Sciatic nerve (tissue), 2 donors: ENCODE measurements at regions not wholly inside any gene's neighbourhood (a gene's known extent, or its start where the extent isn't known, plus 50 kb on each side); places are given as distances from the start of the nearest gene placed in this dataset.

Source experiments
- ATAC-seq: fragments of 200-7000 bp; cut with Tn5 transposase; one replicate; pipeline ENCODE4 v1.9.1; 2020; ENCODE audit warnings: mild to moderate bottlenecking, moderate library complexity
- DNase-seq: peaks from one replicate; pipeline ENCODE4 v3.0.0-alpha.2; 2020; ENCODE audit warnings: low spot score
- intact Hi-C: fragments of 100-400 bp; cut with DNase I; formaldehyde crosslinking; loops from one replicate; pipeline ENCODE4 v1.14.2; 2022
- donor health status: DM: no; HTN: no; CAD: no.
- donor health status: DM: no; HTN: no; CAD: no.

DNA sequence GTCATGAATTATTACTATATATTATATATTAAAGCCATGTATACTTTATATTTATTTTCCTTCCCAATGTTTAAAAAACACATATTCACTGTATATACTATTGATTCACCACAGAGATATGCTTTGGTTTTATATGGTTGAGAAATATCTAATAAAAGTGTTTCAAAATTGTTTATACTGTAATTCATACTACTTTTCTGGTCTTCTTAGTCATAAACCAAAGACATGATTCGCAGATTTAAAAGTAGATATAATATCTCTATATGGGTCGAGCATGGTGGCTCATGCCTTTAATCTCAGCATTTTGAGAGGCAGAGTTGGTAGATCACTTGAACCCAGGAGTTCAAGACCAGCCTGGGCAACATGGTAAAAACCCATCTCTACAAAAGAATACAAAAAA is 738.4 kb downstream of the USP25 start:
- no peak for ATAC-seq

DNA sequence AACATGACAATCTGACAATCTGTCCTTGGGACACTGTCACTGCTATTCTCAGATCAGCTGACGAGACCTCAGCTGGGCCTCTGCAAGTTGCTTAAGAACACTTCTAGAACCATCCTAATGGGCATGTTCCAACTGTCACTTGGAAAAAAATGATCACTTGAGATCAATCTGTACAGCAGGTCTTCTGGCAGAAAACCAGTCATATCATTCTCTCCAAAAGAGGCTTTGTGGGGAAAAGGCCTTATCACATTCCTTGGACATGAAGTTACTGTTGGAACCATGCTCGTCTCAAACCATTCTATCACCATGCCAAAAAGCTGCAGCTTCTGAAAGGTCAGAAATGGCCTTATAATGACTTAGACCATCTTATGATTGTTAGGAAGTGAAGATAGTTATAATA is 744.2 kb downstream of the USP25 start:
- intact Hi-C loops, result no loop called here
- DNase-seq, result no peak
- peak; percentile 76 for ATAC-seq

More for the DNA sequence above, 738.4 kb downstream of the USP25 start:
- intact Hi-C loops, result no loop called here
- DNase-seq, result no peak

DNA sequence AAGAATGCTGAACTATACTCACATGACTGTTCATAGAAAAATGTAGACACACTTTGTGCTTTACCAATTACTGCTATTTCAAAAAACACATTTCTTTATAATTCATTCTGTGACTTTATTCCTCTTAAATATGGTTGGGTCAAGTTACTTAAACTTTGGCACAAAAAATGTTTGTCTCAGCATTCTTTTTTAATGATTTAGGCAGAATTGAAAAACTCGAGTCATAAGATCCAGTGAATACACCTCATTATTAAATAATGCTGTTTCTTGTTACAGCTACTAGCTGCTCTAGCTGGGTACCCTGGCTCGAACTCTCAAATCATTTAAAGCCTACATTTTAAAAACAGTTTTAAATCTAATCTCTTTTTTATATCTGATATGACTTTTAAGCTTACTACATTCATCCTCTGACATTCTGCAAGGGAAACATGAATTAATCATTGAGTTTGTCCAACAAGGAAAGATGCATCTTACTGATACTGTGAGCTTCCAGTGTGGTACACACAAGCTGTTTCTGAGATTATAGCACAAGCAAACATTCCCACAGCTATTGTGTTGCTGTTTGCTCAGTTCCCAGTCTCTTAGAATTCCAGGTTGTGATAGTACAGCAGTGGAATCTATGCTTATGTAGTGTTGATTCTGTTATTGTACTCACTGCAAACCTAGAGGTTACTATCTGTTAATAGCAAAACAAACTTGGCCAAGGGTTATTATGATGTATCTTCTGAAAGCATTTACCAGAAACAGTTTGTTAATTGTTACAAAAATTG is 746.5 kb downstream of the USP25 start:
- ATAC-seq (peak; percentile 49), DNase-seq (no peak)
- intact Hi-C loops, result no loop called here

DNA sequence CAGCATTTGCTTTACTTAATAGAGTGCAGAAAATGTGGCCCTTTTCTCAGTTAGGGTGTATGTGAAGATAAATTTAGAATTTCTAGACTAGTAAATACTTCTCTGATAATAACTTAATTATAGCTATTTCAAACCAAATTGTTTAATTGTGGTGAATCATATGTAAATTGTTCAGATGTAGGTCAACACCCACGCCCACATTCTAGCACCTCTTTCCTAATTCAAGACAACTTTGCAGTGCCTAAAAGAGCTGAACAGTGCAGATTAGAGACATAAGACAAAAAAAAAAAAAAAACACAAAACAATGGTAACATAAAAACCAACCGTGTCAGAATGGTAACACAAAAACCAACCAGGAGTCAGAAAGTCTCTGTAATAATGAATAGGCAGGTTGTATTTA is 758.3 kb downstream of the USP25 start:
- no peak for ATAC-seq
- no peak for DNase-seq
- intact Hi-C loops, result no loop called here

DNA sequence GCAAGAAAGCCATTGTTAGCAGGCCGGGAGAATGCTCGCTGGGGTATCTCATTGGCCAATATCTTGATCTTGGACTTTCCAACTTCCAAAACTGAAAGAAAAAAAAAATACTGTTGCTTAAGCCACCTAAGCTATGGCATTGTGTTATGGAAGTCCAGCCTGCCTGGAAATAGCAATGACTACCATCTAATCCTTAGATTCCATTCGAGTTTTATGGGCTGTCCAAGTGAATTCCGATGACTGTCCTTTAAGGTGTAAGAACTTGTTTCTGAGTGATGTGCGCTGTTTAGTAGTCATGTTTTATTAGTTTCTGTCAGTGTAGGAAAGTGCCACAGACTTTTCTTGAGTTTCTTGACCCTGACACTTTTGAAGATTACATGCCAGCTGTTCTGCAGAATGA is 762.6 kb downstream of the USP25 start:
- intact Hi-C loops, result no loop called here
- no peak for ATAC-seq
- no peak for DNase-seq

DNA sequence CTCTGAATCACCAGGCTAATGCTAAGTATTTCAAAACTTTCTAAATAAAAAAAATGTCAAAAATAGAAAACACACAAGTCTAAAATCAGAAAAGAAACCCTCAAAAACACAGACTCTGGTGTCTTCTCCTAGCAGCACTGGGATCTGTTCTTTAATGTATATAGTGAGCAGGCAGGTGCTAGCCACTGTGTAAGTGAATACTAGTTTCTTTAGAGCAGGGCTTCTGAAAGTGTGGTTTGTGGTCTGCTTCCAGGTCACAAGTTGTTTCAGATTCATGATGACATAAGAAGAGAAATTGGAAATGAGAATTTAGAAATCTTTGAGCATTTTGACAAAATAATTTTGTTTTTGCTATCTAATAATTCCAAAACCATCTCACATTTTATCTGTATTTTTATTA is 763.1 kb downstream of the USP25 start:
- no peak for ATAC-seq
- intact Hi-C loops, result no loop called here
- DNase-seq, result no peak

DNA sequence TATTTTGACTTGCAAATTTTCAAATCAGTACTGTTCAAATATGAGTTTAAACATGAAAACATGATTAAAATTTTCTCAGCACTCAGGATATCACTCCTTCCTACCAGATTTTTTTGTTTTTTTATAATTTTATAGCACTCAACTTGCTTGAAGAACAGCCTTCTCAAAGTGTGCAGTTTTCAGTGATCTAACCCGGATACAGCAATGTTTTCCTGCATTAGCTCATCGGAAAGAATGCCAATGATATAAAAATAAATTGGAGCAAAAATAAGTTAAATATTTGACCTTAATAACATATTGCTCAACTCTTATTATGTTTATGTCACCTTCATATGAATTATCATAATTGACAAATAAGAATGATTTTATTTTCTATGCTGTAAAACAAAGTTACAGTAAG is 766.8 kb downstream of the USP25 start:
- intact Hi-C loops, result no loop called here
- ATAC-seq, result no peak

DNA sequence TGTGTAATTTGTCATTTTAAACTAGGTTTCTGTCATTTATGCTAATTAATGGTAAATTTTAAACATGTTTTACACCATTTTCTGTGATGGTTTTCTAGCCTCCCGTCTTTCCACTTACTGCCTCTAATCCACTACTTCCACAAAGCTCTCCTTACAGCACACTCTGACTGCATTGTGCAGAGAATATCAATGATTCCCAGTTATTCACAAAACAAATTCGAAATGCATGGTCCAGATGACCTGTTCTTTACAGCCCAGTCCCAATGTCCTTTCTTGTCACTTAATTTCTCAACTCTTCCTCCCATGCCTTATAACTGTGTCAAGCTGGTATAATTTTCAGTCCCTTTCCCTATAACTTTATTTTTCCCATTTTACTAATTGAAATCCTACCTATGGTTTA is 770.5 kb downstream of the USP25 start:
- no peak for DNase-seq
- no peak for ATAC-seq
- intact Hi-C loops, result no loop called here

More for the DNA sequence above, 766.8 kb downstream of the USP25 start:
- DNase-seq, result no peak

DNA sequence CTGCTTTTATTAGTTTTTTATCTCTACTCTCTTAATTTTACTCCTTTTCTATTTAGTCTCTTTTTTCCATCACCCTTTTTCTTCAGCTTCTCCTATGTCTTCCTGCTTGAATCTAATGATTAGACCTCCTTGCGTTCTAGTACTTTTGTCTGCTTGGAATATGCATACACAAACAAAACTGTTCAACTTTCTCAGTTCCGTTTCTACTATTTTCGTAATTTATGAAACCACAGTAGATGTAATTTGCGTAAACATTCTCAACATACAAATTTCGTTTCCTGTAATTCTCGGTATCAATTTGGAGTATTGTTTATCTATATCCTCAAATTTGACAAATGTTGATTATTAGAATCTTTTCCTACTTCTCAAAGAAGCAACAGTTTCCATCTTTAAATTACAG is 772.5 kb downstream of the USP25 start:
- intact Hi-C loops, result no loop called here
- ATAC-seq (no peak), DNase-seq (no peak)

DNA sequence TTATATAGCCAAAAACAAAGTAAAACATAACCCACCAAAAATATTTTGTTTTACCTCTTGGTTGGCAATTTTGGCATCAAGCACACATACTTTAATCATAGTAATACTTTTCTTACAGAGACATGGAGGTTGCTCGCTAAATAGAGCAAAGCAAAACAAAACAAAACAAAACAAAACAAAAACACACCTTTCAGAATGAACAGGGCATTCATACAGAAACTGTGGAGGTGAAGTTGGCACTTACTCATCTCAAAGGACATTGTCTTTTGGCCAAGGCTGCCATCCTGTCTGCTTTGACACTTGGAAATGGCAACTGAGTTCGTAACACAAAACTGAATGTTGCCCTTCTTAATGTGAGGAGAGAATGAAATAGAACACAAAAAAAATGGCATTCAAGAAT is 773.1 kb downstream of the USP25 start:
- ATAC-seq (no peak), DNase-seq (no peak)
- intact Hi-C loops, result no loop called here

DNA sequence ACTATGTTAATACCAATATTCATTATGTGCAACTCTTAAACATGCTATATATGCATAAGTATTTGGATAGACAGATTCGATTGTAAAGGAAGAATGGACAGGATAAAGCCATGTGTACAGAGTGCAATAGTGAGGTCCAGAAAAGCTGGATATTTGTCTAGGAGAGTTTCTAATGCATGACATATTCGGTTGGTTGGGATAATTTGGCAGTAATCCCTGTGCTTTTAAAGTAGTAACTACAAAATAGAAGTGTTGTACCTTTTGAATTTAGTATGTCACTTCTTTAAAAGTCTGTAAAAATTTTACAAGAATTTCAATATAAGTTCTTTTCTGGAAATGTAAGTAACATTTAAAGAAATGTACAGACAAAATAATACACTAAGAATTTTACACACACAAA is 774.5 kb downstream of the USP25 start:
- DNase-seq (no peak), ATAC-seq (no peak)
- intact Hi-C loops, result no loop called here

DNA sequence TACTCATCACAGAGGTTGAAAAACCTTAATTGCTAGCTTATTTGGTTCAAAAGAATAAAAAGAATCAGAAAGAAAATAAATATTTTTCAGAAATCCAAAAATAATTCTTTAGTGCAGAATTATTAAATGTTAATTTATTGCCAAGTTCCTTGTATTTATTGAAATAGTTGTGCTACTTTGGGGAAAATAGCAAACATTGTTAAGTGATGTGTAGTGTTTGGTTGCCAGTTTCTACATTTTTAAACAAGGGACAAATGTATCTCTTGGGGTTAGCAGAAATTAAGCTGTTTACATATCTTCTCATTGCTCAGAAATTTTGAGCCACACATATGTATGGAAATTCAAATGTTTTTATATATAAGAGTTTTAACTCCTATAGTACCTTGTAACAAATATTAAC is 775.0 kb downstream of the USP25 start:
- ATAC-seq, result no peak
- intact Hi-C loops, result no loop called here
- no peak for DNase-seq

DNA sequence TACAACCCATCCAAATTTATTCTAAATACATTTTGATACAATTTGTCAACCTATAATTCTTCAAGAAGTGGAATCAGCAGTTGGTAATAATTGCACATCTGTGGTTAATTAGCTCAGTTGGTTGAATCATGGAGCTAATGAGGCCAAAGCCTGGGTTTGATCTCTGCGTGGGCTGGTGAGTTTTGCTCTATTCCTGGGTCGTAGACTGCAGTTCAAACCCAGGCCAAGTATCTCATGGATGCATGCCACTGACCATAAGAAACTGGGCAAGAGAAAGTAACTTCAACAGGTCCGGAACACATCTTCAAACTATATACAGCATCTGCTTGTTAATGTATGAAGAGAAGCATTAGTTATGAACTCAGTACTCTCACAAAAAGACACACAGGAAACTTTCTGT is 779.7 kb downstream of the USP25 start:
- peak; percentile 24 for ATAC-seq

DNA sequence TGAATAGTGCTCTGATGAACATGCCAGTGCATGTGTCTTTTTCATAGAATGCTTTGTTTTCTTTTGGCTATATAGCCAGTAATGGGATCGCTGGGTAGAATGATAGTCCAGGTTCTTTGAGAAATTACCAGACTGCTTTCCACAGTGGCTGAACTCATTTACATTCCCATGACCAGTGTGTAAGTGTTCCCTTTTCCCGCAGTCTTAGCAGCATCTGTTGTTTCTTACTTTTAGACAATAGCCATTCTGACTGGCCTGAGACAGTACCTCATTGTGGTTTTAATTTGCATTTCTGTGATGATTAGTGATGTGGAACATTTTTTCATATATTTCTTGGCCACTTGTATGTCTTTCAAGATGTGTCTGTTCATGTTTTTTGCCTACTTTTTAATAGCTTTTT is 784.5 kb downstream of the USP25 start:
- DNase-seq (no peak), ATAC-seq (peak; percentile 41)
- intact Hi-C loops, result no loop called here

More for the DNA sequence above, 779.7 kb downstream of the USP25 start:
- intact Hi-C loops, result no loop called here
- DNase-seq, result no peak

DNA sequence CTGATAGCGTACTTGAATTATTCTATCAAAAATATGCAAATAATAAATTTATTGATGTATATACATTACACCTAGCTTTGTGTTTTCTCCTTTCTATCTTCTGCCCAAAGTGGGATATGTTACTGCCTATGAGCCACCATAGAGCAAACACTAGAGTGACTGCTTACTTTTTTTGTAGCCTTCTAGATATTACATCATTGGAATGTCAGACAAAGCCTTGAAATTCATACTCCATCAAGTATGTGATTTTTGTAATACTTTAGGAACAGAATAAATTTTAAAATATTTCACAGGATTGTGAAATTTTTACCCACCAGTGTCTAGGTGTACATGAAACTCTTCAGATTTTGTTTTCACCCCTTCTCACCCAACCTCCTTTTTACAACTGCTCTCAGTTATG is 787.6 kb downstream of the USP25 start:
- DNase-seq (no peak), ATAC-seq (peak; percentile 46)
- intact Hi-C loops, result no loop called here

DNA sequence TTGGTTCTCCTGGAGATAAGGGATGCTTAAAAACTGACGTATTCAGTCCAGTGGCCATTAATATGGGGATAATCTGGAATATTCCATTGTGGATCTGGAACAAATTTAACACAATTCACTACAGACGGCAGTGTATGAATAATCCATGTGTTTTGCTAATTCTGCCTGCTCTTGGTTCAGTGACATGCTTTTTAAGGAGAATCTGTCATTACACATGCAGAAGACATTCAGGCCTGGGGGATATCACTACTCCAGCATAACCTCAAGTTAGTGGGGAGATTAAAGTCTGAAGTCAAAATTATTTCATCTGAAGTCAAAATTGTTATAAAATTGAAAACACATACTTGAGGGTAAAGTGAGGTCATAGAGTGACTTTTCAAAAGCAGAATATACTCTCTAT is 789.3 kb downstream of the USP25 start:
- DNase-seq (no peak), ATAC-seq (no peak)
- intact Hi-C loops, result no loop called here

DNA sequence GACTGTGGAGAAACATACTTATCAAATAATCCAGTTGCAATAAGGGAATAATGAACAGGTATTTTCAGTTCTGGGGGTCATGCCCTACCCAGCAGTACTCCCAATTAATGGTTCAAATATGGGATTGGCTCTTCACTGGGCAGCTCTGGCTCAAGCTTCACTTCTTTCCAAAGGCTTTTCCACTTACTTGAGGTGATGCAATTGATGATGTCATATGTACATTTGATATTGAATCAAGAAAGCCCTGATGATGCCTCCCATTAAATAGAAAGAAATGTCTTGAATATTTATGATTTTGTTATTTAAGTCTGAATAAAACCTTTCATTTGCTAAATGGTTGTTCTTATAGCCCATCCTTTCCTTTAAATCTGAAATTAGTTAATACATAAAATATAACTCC is 789.9 kb downstream of the USP25 start:
- DNase-seq (no peak), ATAC-seq (no peak)
- intact Hi-C loops, result no loop called here

DNA sequence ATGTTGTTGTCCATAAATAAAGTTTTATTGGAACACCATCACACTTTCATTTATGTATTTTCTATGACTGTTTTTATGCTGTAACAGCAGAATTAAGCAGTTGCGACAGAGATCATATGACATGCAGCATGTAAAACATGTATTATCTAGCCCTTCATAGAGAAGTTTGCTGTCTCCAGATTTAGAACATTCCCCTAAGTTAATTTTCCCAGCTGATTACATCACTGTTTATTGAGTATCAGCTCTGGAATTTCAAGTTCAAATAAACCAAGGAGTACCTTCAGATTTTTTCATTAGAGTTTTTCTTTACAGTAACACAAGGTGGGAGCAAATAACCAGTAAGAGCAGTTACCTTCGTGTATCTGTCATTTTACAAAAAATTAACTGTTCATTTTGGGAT is 792.8 kb downstream of the USP25 start:
- ATAC-seq (no peak), DNase-seq (no peak)
- intact Hi-C loops, result no loop called here

DNA sequence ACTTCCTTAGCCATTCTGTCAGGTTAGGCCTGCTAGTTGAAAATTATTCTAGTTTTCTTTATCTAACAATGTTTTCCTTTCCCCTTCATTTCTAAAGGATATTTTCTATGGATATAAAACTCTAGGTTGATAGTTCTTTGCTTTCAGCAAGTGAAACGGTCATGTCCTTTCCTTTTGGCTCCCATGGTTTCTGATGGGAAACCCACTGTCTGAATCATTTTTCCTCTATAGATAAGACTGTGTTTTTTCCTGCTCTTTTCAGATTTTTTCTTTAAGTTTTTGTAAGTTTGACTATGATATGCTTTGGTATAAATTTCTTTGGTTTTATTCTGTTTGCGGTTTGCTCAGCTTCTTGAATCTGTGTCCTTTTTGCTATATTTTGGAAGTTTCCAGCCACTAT is 800.9 kb downstream of the USP25 start:
- intact Hi-C loops, result no loop called here
- DNase-seq (no peak), ATAC-seq (no peak)

DNA sequence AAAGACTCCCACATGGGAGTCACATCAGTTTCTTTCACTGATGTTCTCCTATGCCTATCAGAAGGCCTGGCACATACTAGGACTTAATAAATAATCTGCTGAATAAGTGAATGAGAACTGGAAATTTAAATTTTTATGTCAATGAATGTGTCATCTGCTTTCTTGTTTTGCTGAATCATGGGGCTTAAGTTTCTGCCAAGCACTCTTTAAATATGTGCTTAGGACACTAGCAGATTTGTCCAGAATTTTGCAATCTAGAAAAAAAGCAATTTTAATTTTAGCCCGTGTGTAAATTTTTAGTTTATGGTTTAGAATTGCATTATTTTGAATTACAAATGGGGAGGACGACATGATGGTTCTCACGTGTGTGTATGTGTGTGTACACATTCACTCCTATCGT is 803.1 kb downstream of the USP25 start:
- no peak for ATAC-seq
- no peak for DNase-seq
- intact Hi-C loops, result no loop called here

DNA sequence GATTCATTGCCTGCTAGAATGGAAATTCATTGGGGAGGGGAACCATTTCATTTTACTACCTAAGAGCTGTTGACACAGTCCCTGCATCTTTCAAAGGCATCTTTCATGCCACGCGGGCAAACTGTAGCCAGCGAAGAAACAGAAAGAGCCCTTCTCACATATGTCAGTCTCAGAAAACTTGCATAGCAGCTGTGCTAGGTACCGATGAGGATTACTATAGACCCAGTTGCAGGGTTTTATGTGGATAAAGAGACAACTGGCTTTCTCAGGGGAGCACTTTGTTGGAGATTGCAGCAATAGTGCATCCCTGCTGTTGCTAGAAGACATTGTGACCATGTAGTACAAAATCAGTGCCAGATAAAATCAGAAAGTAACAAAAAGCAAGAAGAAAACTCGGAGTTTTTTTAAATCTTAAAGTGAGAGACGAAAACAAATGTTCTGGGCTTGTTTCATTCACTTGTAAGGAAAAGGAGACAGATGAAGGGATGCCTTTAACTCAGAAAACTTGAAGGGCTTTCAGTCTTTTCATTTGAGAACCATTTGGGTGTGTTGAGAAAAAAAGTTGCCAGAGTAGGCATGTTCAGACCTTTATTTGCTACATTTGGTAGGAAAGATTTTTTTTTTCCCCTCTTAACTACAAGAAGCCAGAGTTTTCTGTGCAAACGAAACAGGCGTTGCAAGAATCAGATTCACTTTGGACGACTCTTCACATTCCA is 804.1 kb downstream of the USP25 start:
- intact Hi-C loops, result no loop called here
- DNase-seq, result no peak
- ATAC-seq, result peak; percentile 63
